HL-60 (cell line): ENCODE measurements at regions not wholly inside any gene's neighbourhood (a gene's known extent, or its start where the extent isn't known, plus 50 kb on each side); places are given as distances from the start of the nearest gene placed in this dataset.

ENCODE experiments used
- CTCF ChIP-seq: IDR thresholded peaks from one replicate; pipeline ENCODE4 v1.5.1; 2011; ENCODE audit warnings: low read length, control low read depth, inconsistent platforms; ENCODE audit not compliant: insufficient read depth
- GABPA ChIP-seq: IDR thresholded peaks from 2 replicates; pipeline ENCODE4 v1.6.1; 2012; ENCODE audit warnings: low read depth
- POLR2AphosphoS5 ChIP-seq: IDR thresholded peaks from 2 replicates; pipeline ENCODE4 v1.6.1; 2012; ENCODE audit warnings: low read depth
- TF ChIP-seq, protein P1 (sequence below): IDR thresholded peaks from 2 replicates; pipeline ENCODE4 v1.6.1; 2012; ENCODE audit warnings: low read depth; ENCODE audit not compliant: insufficient replicate concordance

DNA sequence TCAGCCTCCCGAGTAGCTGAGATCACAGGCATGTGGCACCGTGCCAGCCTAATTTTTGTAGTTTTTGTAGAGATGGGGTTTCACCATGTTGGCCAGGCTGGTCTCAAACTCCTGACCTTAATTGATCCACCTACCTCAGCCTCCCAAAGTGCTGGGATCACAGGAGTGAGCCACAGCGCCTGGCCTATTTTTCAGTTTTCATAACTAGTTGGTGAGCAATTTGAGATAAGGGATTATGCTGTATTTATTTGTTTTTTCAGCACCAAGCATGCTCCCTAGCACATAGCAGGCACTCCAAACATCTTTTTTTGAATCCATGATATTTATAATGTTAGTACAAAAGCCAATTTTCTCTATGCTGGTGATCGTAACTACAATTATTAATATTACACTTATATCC is 541.2 kb downstream of the SNAPC1 start:
- no peak for TF ChIP-seq CTCF
- TF ChIP-seq, protein P1, sequence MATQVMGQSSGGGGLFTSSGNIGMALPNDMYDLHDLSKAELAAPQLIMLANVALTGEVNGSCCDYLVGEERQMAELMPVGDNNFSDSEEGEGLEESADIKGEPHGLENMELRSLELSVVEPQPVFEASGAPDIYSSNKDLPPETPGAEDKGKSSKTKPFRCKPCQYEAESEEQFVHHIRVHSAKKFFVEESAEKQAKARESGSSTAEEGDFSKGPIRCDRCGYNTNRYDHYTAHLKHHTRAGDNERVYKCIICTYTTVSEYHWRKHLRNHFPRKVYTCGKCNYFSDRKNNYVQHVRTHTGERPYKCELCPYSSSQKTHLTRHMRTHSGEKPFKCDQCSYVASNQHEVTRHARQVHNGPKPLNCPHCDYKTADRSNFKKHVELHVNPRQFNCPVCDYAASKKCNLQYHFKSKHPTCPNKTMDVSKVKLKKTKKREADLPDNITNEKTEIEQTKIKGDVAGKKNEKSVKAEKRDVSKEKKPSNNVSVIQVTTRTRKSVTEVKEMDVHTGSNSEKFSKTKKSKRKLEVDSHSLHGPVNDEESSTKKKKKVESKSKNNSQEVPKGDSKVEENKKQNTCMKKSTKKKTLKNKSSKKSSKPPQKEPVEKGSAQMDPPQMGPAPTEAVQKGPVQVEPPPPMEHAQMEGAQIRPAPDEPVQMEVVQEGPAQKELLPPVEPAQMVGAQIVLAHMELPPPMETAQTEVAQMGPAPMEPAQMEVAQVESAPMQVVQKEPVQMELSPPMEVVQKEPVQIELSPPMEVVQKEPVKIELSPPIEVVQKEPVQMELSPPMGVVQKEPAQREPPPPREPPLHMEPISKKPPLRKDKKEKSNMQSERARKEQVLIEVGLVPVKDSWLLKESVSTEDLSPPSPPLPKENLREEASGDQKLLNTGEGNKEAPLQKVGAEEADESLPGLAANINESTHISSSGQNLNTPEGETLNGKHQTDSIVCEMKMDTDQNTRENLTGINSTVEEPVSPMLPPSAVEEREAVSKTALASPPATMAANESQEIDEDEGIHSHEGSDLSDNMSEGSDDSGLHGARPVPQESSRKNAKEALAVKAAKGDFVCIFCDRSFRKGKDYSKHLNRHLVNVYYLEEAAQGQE = no peak
- TF ChIP-seq GABPA = no peak
- no peak for TF ChIP-seq POLR2AphosphoS5
